Testis (tissue), 2 donors: ENCODE measurements at regions not wholly inside any gene's neighbourhood (a gene's known extent, or its start where the extent isn't known, plus 50 kb on each side); places are given as distances from the start of the nearest gene placed in this dataset.
"Not testable (repeated sequence)": the region's sequence is repeated elsewhere in the genome, so short reads cannot be mapped to it uniquely, and the experiment has no call there.

Experiments
- POLR2A ChIP-seq: fragments of 450-650 bp; IDR thresholded peaks from one replicate; pipeline ENCODE4 v1.6.1; 2017; ENCODE audit warnings: antibody characterized with exemption, mild to moderate bottlenecking, moderate library complexity
- TF ChIP-seq, protein P1 (sequence below), 3 experiments: fragments of 450-650 bp in 2 of 3; fragments of 200-600 bp in 1 of 3; sonication (generic) in 1 of 3; IDR thresholded peaks; one replicate each; pipeline ENCODE4 v1.5.1; 2016 to 2019; ENCODE audit warnings: antibody characterized with exemption in 3 of 3, mild to moderate bottlenecking in 2 of 3, moderate library complexity in 1 of 3

DNA sequence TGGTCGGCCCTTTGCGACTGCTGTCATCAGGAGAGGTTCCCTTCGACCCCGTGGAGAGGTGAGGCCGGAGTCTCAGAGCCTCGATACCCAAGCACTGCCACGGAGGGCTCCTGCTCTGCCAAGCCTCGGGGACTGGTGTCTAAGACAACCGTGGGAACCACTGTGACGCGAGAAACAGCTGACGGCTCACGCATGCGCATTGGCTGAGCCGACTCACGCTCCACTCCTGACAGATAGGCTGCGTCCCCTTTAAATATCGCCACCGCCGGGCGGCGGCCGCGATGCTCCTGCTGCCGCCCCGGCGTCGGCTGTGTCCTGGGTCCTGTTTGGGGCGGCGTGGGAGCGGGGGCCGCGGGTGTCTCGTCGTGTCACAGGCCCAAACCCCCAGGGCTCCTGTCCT is 708.9 kb upstream of the TPTE start:
- TF ChIP-seq, protein P1, sequence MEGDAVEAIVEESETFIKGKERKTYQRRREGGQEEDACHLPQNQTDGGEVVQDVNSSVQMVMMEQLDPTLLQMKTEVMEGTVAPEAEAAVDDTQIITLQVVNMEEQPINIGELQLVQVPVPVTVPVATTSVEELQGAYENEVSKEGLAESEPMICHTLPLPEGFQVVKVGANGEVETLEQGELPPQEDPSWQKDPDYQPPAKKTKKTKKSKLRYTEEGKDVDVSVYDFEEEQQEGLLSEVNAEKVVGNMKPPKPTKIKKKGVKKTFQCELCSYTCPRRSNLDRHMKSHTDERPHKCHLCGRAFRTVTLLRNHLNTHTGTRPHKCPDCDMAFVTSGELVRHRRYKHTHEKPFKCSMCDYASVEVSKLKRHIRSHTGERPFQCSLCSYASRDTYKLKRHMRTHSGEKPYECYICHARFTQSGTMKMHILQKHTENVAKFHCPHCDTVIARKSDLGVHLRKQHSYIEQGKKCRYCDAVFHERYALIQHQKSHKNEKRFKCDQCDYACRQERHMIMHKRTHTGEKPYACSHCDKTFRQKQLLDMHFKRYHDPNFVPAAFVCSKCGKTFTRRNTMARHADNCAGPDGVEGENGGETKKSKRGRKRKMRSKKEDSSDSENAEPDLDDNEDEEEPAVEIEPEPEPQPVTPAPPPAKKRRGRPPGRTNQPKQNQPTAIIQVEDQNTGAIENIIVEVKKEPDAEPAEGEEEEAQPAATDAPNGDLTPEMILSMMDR (IDR thresholded peaks at IDR 0.05) = not testable (repeated sequence)
- TF ChIP-seq POLR2A = not testable (repeated sequence)
